ACC112 (cell line): ENCODE measurements at regions not wholly inside any gene's neighbourhood (a gene's known extent, or its start where the extent isn't known, plus 50 kb on each side); places are given as distances from the start of the nearest gene placed in this dataset.

Experiments
- H2AFZ ChIP-seq: fragments of 200-600 bp; sonication (generic); one replicate; pipeline ENCODE4 v1.6.0; 2017; ENCODE audit warnings: antibody characterized with exemption, low read length; ENCODE audit not compliant: unreplicated experiment
- H3K27ac ChIP-seq: fragments of 200-600 bp; sonication (generic); 2 replicates; pipeline ENCODE4 v1.5.1; 2014; ENCODE audit warnings: low read depth, mild to moderate bottlenecking, antibody characterized with exemption, low read length, moderate library complexity
- H3K27me3 ChIP-seq: fragments of 200-600 bp; sonication (generic); 2 replicates; pipeline ENCODE4 v1.6.1; 2014; ENCODE audit warnings: mild to moderate bottlenecking, antibody characterized with exemption, low read length, moderate library complexity, mixed read lengths; ENCODE audit not compliant: insufficient read depth
- H3K36me3 ChIP-seq: fragments of 200-600 bp; sonication (generic); 2 replicates; pipeline ENCODE4 v1.6.1; 2016; ENCODE audit warnings: mild to moderate bottlenecking, antibody characterized with exemption, low read length, moderate library complexity, mixed read lengths; ENCODE audit not compliant: insufficient read depth
- H3K4me1 ChIP-seq: fragments of 200-600 bp; sonication (generic); one replicate; pipeline ENCODE4 v1.6.1; 2016; ENCODE audit warnings: low read length, mixed read lengths; ENCODE audit not compliant: insufficient read depth, unreplicated experiment, control insufficient read depth
- H3K4me3 ChIP-seq: fragments of 200-600 bp; sonication (generic); 2 replicates; pipeline ENCODE4 v1.5.1; 2014; ENCODE audit warnings: mild to moderate bottlenecking, low read depth, low read length
- H3K79me2 ChIP-seq: fragments of 200-600 bp; sonication (generic); one replicate; pipeline ENCODE4 v1.6.0; 2016; ENCODE audit warnings: low read length; ENCODE audit not compliant: control insufficient read depth, unreplicated experiment, insufficient read depth

DNA sequence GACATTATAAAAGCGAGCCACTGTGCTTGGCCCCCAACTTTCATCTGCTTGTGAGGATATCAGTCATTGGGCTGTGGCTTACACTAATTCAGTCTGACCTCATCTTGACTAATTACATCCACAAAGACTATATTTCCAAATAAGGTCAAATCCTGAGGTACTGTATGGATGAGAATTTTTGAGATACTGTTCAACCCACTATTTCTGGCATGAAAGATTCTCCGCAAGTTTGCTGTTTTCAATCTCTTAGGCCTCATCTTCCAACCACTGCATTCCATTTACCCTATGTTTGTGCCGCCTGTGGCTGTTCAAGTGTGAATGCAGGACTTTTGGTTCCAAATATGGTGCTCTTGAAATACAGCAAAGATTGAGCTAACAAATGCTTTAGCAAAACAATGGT is 400.9 kb upstream of the SGCD start:
- H2AFZ ChIP-seq, result no peak overlapping the region
- H3K4me3 ChIP-seq, result no peak overlapping the region
- H3K27me3 ChIP-seq, result no peaks in the 10 kb centered on the region
- no peaks in the 10 kb centered on the region for H3K36me3 ChIP-seq
- no peaks in the 10 kb centered on the region for H3K4me1 ChIP-seq
- H3K79me2 ChIP-seq, result no peaks in the 10 kb centered on the region
- no peak overlapping the region for H3K27ac ChIP-seq

DNA sequence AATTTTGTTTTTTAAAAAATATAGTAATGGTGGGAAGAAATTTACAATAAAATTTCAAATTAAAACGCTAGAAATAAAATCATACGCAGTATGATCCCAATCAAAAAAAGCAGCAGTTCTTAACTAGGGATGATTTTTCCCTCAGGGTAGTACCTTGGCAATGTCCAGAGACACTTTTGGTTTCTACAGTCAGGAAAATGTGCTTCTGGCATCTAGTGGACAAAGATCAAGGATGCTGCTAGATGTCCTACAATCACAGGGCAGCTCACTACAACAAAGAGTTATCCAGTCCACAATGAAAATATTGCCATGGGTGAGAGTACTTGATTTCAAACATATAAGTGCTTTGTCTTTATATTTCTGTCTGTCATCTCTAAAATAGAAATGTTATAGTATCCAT is 400.2 kb upstream of the SGCD start:
- Histone ChIP-seq H3K4me1 (no peaks in the 10 kb centered on the region), H3K27me3 (no peaks in the 10 kb centered on the region), H2AFZ (no peak overlapping the region), H3K79me2 (no peaks in the 10 kb centered on the region), H3K36me3 (no peaks in the 10 kb centered on the region), H3K4me3 (no peak overlapping the region), H3K27ac (no peak overlapping the region)

DNA sequence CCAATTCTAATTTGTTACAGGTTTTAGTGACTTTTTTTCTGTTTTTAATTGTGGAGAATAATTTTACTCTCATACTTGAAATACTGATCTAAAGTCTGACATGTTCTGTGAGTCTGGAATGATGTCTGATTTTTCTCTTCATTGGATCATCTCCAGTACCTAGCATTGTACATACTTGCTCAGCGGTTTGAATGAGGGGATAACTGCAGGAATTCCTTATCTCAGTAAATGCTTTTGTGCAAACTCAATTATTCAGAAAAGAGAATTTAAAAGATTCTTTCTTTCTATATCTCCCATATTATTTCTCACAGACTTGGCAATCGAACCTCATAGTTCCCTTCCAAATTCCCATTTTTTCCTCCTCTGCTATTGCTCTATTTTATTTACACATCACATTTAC is 397.9 kb upstream of the SGCD start:
- Histone ChIP-seq H3K36me3 (no peaks in the 10 kb centered on the region), H3K79me2 (no peaks in the 10 kb centered on the region), H3K27ac (no peak overlapping the region), H2AFZ (no peak overlapping the region), H3K4me3 (no peak overlapping the region), H3K4me1 (no peaks in the 10 kb centered on the region), H3K27me3 (no peaks in the 10 kb centered on the region)

DNA sequence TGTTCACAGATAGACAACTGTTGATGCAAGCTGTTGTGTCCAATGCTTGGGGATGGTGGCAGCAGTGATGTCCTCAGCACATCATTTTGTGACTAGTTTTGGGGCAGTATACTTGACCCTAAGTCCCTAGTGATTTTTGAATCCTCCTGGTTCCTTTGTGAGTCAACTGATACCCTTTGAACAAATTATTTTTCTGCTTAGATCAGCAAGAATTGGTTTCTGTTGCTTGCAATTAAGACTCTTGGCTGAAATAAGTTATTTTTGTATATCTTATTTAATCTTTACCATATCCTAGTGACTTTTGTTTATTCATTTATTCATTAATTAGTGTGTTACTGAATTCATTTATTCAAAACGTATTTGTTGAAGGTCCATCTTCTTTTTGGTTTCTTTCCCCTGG is 392.0 kb upstream of the SGCD start:
- Histone ChIP-seq H3K27me3 (no peaks in the 10 kb centered on the region), H3K4me3 (no peak overlapping the region), H3K4me1 (no peaks in the 10 kb centered on the region), H3K79me2 (no peaks in the 10 kb centered on the region), H2AFZ (no peak overlapping the region), H3K27ac (no peak overlapping the region), H3K36me3 (no peaks in the 10 kb centered on the region)

DNA sequence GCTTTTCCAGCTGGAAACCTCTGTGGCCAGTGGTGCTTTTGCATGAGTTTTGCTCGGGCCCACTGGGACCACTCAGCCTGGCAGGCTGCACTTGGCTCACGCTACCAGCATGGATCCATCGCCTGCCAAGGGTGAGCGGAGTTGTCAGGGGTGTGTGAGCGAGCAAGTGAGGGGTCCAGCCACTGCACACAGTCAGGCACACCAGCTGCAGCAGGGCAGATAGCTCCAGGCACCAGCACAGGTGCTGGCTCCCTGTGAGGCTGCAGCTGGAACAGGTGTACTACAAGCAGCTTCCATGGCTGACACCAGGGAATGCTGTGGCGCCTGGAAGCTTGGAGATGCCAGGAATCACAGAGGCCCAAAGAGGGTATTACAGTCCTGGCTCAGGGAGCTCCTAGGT is 391.2 kb upstream of the SGCD start:
- Histone ChIP-seq H3K27ac (no peak overlapping the region), H3K4me3 (no peak overlapping the region), H3K79me2 (no peaks in the 10 kb centered on the region), H3K36me3 (no peaks in the 10 kb centered on the region), H3K4me1 (no peaks in the 10 kb centered on the region), H3K27me3 (no peaks in the 10 kb centered on the region), H2AFZ (no peak overlapping the region)

DNA sequence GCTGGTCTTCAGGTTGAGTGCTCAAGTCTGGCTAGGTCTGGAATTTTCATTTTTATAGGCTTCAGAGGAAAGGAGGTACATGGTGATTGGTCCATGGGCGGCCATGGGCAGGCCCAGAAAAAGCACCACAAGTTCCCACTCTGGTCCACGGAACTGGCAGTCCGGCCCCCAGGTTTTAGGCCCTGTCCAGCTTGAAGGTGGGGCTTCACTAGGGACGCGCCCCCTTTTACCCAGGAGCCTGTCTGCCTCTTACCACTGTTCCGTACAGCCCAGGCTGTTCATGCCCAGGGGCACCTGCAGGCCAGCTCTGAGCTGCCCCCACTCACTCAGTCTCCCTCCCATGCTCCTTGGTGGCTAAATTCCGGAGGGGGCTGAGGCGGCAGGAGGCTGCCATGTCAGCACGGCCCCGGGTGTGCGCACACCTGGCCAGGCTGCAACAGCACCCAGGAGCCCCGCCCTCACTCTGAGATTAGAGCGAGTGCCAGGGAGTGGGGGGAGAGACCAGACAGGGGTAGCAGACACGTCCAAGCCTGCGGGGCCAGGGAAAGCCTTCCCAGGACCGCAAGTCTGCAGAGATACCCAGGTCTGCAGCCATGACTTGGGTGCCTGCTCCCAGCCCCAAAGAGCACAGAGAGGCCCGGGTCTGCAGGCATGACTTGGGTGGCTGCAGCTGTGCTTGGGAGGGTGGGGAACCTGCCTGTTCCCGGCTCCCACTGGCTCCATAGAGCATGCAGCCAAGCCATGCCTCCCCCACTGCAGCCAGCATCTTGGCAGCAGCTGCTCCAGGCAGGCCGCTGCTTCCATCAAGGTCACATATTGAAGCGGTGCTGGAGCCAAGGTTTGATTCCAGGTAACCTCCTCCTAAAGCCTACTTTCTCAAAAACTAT is 390.2 kb upstream of the SGCD start:
- no peak overlapping the region for H3K4me3 ChIP-seq
- no peak overlapping the region for H2AFZ ChIP-seq
- no peaks in the 10 kb centered on the region for H3K79me2 ChIP-seq
- H3K27me3 ChIP-seq, result no peaks in the 10 kb centered on the region
- no peaks in the 10 kb centered on the region for H3K4me1 ChIP-seq
- H3K36me3 ChIP-seq, result no peaks in the 10 kb centered on the region
- no peak overlapping the region for H3K27ac ChIP-seq

DNA sequence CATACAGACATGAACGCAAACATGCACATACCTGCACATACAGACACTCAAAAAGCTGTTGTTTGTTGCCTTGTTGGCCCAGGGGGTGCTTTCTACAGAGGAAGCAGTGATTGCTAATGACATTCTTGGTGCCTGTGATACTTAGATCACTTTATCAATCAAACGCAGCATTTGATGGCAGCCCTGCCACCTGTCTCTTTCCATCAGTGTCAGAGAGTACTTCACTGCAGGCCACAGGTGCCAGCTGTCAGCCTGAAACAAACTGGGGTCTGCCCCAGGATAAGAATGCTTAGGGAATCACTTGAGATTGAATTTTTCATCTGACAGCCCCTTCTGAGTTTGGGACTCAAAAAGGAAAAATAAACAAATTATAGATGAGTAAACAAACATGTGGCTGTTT is 388.9 kb upstream of the SGCD start:
- no peaks in the 10 kb centered on the region for H3K36me3 ChIP-seq

DNA sequence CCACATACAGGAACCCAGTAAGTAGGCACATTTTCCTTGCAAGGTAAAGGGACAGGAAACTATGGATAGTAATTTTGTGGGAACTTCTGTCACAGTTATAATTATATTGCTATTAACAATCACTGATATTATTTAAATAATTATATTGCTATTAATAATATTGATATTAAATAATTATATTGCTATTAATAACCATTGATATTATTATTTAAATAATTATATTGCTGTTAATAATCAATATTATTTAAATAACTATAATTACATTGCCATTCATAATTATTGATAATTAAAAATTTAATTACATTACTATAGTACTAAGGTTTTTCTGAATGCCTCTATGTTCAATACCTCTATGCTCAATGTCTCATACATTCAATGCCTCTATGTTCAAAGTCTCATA is 385.6 kb upstream of the SGCD start:
- Histone ChIP-seq H3K27ac (no peak overlapping the region), H3K36me3 (no peaks in the 10 kb centered on the region), H3K27me3 (no peaks in the 10 kb centered on the region), H2AFZ (no peak overlapping the region), H3K4me1 (no peaks in the 10 kb centered on the region), H3K4me3 (no peak overlapping the region), H3K79me2 (no peaks in the 10 kb centered on the region)

More for the DNA sequence above, 388.9 kb upstream of the SGCD start:
- no peak overlapping the region for H2AFZ ChIP-seq
- H3K27ac ChIP-seq, result no peak overlapping the region
- no peaks in the 10 kb centered on the region for H3K4me1 ChIP-seq
- no peaks in the 10 kb centered on the region for H3K27me3 ChIP-seq
- H3K79me2 ChIP-seq, result no peaks in the 10 kb centered on the region
- no peak overlapping the region for H3K4me3 ChIP-seq

DNA sequence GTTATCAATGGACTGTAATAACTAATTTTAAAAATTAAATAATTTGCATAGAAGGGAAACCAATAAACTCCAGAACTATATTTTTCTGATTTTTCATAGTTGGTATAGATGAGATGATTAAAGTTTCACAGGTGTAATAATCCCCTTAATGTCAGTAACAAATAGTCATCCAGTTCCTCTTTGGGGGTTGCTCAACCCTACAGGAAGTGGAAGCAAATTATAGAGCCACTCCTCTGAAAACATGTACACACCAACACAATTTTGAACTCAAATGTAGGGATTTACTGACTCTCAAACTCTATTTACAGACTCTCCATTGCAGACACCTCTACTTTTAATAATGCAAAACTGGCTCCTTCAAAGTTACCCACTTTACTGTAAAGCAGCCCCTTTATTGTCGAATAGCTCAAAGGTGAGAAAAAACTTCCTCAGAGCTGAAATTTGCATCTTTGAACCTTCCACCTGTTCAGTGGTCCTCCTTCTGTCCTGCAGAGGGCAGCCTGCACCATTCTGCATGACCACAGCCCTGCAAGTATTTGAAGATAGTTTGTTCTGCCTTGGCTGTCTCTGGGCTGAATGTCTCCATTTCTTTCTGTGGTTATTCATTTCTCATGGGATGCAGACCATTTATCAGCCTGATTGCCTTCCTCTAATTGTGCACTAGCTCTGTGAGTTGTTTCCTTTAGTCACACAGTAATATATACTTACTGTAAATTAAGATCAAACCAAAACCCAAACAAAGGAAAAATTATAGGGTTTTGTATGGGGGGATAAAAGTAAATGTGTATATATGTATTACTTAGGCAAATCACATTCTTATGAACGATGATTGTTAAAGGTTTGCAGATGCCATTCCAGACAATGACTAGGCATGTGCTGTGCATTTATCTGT is 383.2 kb upstream of the SGCD start:
- H2AFZ ChIP-seq, result no peak overlapping the region
- H3K4me3 ChIP-seq, result no peak overlapping the region
- no peaks in the 10 kb centered on the region for H3K36me3 ChIP-seq
- no peaks in the 10 kb centered on the region for H3K79me2 ChIP-seq
- H3K27ac ChIP-seq, result no peak overlapping the region
- H3K4me1 ChIP-seq, result no peaks in the 10 kb centered on the region
- no peaks in the 10 kb centered on the region for H3K27me3 ChIP-seq

DNA sequence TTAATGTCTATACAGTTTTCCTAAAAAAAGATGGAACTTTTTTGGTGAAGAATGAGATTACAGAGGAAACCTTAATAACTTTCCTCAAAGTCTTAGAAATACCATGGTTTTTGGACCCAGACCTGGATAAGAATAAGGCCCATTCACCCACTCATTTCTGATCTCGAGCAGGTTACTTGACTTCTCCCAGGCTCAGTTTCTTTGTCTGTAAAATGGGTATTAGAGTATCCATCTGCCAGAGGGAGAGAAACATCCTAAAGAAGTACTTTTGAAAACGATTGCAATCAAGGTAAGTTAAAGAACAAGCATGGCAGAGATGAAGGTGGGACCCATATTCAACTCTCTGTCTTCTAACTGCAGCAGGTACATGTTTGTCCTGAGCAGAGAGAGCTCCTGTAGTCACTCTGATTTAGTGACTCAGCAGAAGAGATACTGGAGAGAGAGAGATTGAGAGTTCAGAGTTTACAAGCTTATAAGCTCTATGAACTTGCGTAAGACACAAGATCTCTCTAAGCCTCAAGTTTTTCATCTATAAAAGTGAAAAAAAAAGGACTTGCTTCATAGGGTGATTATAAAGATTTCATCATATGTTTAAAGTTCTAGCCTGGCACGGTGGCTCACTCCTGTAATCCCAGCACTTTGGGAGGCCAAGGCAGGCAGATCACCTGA is 379.4 kb upstream of the SGCD start:
- Histone ChIP-seq H3K79me2 (no peaks in the 10 kb centered on the region), H2AFZ (no peak overlapping the region), H3K36me3 (no peaks in the 10 kb centered on the region), H3K27me3 (no peaks in the 10 kb centered on the region), H3K27ac (no peak overlapping the region), H3K4me3 (no peak overlapping the region), H3K4me1 (no peaks in the 10 kb centered on the region)
